ENCODE measurements at regions not wholly inside any gene's neighbourhood (a gene's known extent, or its start where the extent isn't known, plus 50 kb on each side); places are given as distances from the start of the nearest gene placed in this dataset.

- no peak for DNase-seq (ENCODE audit: low spot score)
Observed at GRCh38 chr3:40593351-40593750, 68.6 kb downstream of the ZNF621 start.

GRCh38 chr3:40597441-40597840, 72.7 kb downstream of the ZNF621 start:
- DNase-seq (ENCODE audit: low spot score), result no peak

- DNase-seq (ENCODE audit: low spot score), result no peak
Observed at GRCh38 chr3:40598338-40598737, 73.6 kb downstream of the ZNF621 start.

- DNase-seq (ENCODE audit: low spot score), result no peak
Observed at GRCh38 chr3:40598962-40599361, 74.2 kb downstream of the ZNF621 start.

GRCh38 chr3:40602778-40603385, 78.1 kb downstream of the ZNF621 start:
- no peak for DNase-seq (ENCODE audit: low spot score)

GRCh38 chr3:40605960-40606359, 81.2 kb downstream of the ZNF621 start:
- no peak for DNase-seq (ENCODE audit: low spot score)

GRCh38 chr3:40608091-40608490, 83.3 kb downstream of the ZNF621 start:
- DNase-seq (ENCODE audit: low spot score), result no peak

- no peak for DNase-seq (ENCODE audit: low spot score)
Observed at GRCh38 chr3:40613306-40613705, 88.5 kb downstream of the ZNF621 start.

GRCh38 chr3:40615110-40615915, 90.6 kb downstream of the ZNF621 start:
- DNase-seq (ENCODE audit: low spot score), result no peak

GRCh38 chr3:40615918-40616819, 91.4 kb downstream of the ZNF621 start:
- DNase-seq (ENCODE audit: low spot score), result no peak

- no peak for DNase-seq (ENCODE audit: low spot score)
Observed at GRCh38 chr3:40617084-40617483, 92.3 kb downstream of the ZNF621 start.

- DNase-seq (ENCODE audit: low spot score), result no peak
Observed at GRCh38 chr3:40618158-40618557, 93.4 kb downstream of the ZNF621 start.

GRCh38 chr3:40620151-40620550, 95.4 kb downstream of the ZNF621 start:
- no peak for DNase-seq (ENCODE audit: low spot score)

- DNase-seq (ENCODE audit: low spot score), result no peak
Observed at GRCh38 chr3:40621252-40621651, 96.5 kb downstream of the ZNF621 start.

- no peak for DNase-seq (ENCODE audit: low spot score)
Observed at GRCh38 chr3:40623567-40623966, 98.8 kb downstream of the ZNF621 start.

- DNase-seq (ENCODE audit: low spot score), result no peak
Observed at GRCh38 chr3:40624189-40624769, 99.5 kb downstream of the ZNF621 start.

GRCh38 chr3:40627095-40627494, 102.3 kb downstream of the ZNF621 start:
- no peak for DNase-seq (ENCODE audit: low spot score)

- DNase-seq (ENCODE audit: low spot score), result no peak
Observed at GRCh38 chr3:40628984-40629383, 104.2 kb downstream of the ZNF621 start.

GRCh38 chr3:40631341-40631995, 106.7 kb downstream of the ZNF621 start:
- no peak for DNase-seq (ENCODE audit: low spot score)

- DNase-seq (ENCODE audit: low spot score), result no peak
Observed at GRCh38 chr3:40637906-40638305, 113.1 kb downstream of the ZNF621 start.

- DNase-seq (ENCODE audit: low spot score), result no peak
Observed at GRCh38 chr3:40639006-40639405, 114.2 kb downstream of the ZNF621 start.

GRCh38 chr3:40642812-40643211, 118.1 kb downstream of the ZNF621 start:
- DNase-seq (ENCODE audit: low spot score), result no peak
